ENCODE measurements at regions not wholly inside any gene's neighbourhood (a gene's known extent, or its start where the extent isn't known, plus 50 kb on each side); places are given as distances from the start of the nearest gene placed in this dataset.

GRCh38 chr11:69242266-69242920 lies 51.6 kb upstream of the MYEOV start:
- no peak for TF ChIP-seq CTCF (conservative IDR thresholded peaks at IDR 0.05)
- no peak overlapping the region for H3K27ac ChIP-seq

GRCh38 chr11:69243496-69244200 lies 50.3 kb upstream of the MYEOV start:
- no peak for TF ChIP-seq CTCF (conservative IDR thresholded peaks at IDR 0.05)
- no peak overlapping the region for H3K27ac ChIP-seq
